Ishikawa (cell line): ENCODE measurements at regions not wholly inside any gene's neighbourhood (a gene's known extent, or its start where the extent isn't known, plus 50 kb on each side); places are given as distances from the start of the nearest gene placed in this dataset.

Experiments used
- CEBPB ChIP-seq: IDR thresholded peaks from 2 replicates; pipeline ENCODE4 v1.6.1; 2012
- CREB1 ChIP-seq: IDR thresholded peaks from 2 replicates; pipeline ENCODE4 v1.6.1; 2012; ENCODE audit warnings: low read depth
- EGR1 ChIP-seq: IDR thresholded peaks from 2 replicates; pipeline ENCODE4 v1.6.1; 2012
- EP300 ChIP-seq: IDR thresholded peaks from 2 replicates; pipeline ENCODE4 v1.6.1; 2012; ENCODE audit warnings: borderline replicate concordance
- FOXM1 ChIP-seq: IDR thresholded peaks from 2 replicates; pipeline ENCODE4 v1.6.1; 2012; ENCODE audit warnings: low read depth, borderline replicate concordance
- MAX ChIP-seq: IDR thresholded peaks from 2 replicates; pipeline ENCODE4 v1.6.1; 2012
- NFIC ChIP-seq: IDR thresholded peaks from 2 replicates; pipeline ENCODE4 v1.6.1; 2012
- RAD21 ChIP-seq: IDR thresholded peaks from 2 replicates; pipeline ENCODE4 v1.6.1; 2012; ENCODE audit warnings: low read depth
- REST ChIP-seq: IDR thresholded peaks from 2 replicates; pipeline ENCODE4 v1.6.1; 2012; ENCODE audit warnings: low read depth, mild to moderate bottlenecking
- TAF1 ChIP-seq: IDR thresholded peaks from 2 replicates; pipeline ENCODE4 v1.6.1; 2012; ENCODE audit warnings: low read depth, mild to moderate bottlenecking
- TCF12 ChIP-seq: IDR thresholded peaks from 2 replicates; pipeline ENCODE4 v1.6.1; 2012; ENCODE audit warnings: low read depth
- TEAD4 ChIP-seq: IDR thresholded peaks from 2 replicates; pipeline ENCODE4 v1.6.1; 2012
- USF1 ChIP-seq: IDR thresholded peaks from 2 replicates; pipeline ENCODE4 v1.6.1; 2012
- YY1 ChIP-seq: IDR thresholded peaks from 2 replicates; pipeline ENCODE4 v1.6.1; 2012; ENCODE audit warnings: low read depth
- ZBTB7A ChIP-seq: IDR thresholded peaks from 2 replicates; pipeline ENCODE4 v1.6.1; 2012; ENCODE audit warnings: low read depth

GRCh38 chr5:38712391-38712790, 133.4 kb upstream of the OSMR start:
- TF ChIP-seq FOXM1 (no peak), USF1 (no peak), TAF1 (no peak), TEAD4 (no peak), NFIC (no peak), CREB1 (no peak), EP300 (no peak), EGR1 (no peak), YY1 (no peak), RAD21 (no peak), CEBPB (no peak), ZBTB7A (no peak), MAX (no peak), TCF12 (no peak), REST (no peak)

- TF ChIP-seq TAF1 (no peak), TEAD4 (no peak), FOXM1 (no peak), EP300 (no peak), NFIC (no peak), YY1 (no peak), REST (no peak), CREB1 (no peak), CEBPB (no peak), EGR1 (no peak), USF1 (no peak), TCF12 (no peak), ZBTB7A (no peak), MAX (no peak)
These were observed 131.6 kb upstream of the OSMR start for GRCh38 chr5:38714240-38714639.

GRCh38 chr5:38714703-38715355, 131.0 kb upstream of the OSMR start:
- no peak for TF ChIP-seq ZBTB7A
- TF ChIP-seq REST = no peak
- TF ChIP-seq FOXM1 = no peak
- TF ChIP-seq MAX = no peak
- TF ChIP-seq TCF12 = no peak
- TF ChIP-seq TAF1 = no peak
- no peak for TF ChIP-seq TEAD4
- no peak for TF ChIP-seq YY1
- no peak for TF ChIP-seq USF1
- no peak for TF ChIP-seq RAD21
- no peak for TF ChIP-seq EP300
- TF ChIP-seq CREB1 = no peak
- TF ChIP-seq EGR1 = no peak
- TF ChIP-seq CEBPB = no peak
- no peak for TF ChIP-seq NFIC

- no peak for TF ChIP-seq ZBTB7A
- no peak for TF ChIP-seq TEAD4
- TF ChIP-seq CEBPB = no peak
- no peak for TF ChIP-seq RAD21
- no peak for TF ChIP-seq YY1
- TF ChIP-seq TAF1 = no peak
- no peak for TF ChIP-seq EGR1
- no peak for TF ChIP-seq FOXM1
These were observed 130.1 kb upstream of the OSMR start for GRCh38 chr5:38715696-38716095.
